H9 (cell line): ENCODE measurements at regions not wholly inside any gene's neighbourhood (a gene's known extent, or its start where the extent isn't known, plus 50 kb on each side); places are given as distances from the start of the nearest gene placed in this dataset.

ENCODE experiments used
- DNase-seq: peaks from one replicate; pipeline ENCODE4 v3.0.0-alpha.2; 2017
- H2AFZ ChIP-seq: one replicate; pipeline ENCODE4 v1.6.1; 2013; ENCODE audit warnings: mild to moderate bottlenecking, low read length, control low read depth, moderate library complexity
- H2AK5ac ChIP-seq: 2 replicates; pipeline ENCODE4 v1.6.1; 2013; ENCODE audit warnings: low read length, control low read depth, mixed read lengths; ENCODE audit not compliant: insufficient read length
- H2BK120ac ChIP-seq: one replicate; pipeline ENCODE4 v1.6.1; 2013; ENCODE audit warnings: low read depth, mild to moderate bottlenecking, low read length, control low read depth, inconsistent platforms; ENCODE audit not compliant: poor library complexity, severe bottlenecking
- H2BK12ac ChIP-seq: 2 replicates; pipeline ENCODE4 v1.6.1; 2013; ENCODE audit warnings: low read length, control low read depth, mixed read lengths, low read depth; ENCODE audit not compliant: insufficient read length
- H2BK15ac ChIP-seq: 2 replicates; pipeline ENCODE4 v1.6.1; 2013; ENCODE audit warnings: low read depth, low read length, control low read depth
- H2BK20ac ChIP-seq: one replicate; pipeline ENCODE4 v1.6.1; 2013; ENCODE audit warnings: low read depth, mild to moderate bottlenecking, low read length, control low read depth, inconsistent platforms; ENCODE audit not compliant: poor library complexity, severe bottlenecking
- H2BK5ac ChIP-seq: 2 replicates; pipeline ENCODE4 v1.6.1; 2013; ENCODE audit warnings: low read length, control low read depth, mixed read lengths; ENCODE audit not compliant: insufficient read length
- H3K14ac ChIP-seq: 2 replicates; pipeline ENCODE4 v1.6.1; 2013; ENCODE audit warnings: low read length, control low read depth; ENCODE audit not compliant: insufficient read depth
- H3K18ac ChIP-seq: 2 replicates; pipeline ENCODE4 v1.6.1; 2013; ENCODE audit warnings: low read depth, mild to moderate bottlenecking, mixed read lengths, low read length, control low read depth; ENCODE audit not compliant: insufficient read length
- H3K23ac ChIP-seq: 2 replicates; pipeline ENCODE4 v1.6.1; 2013; ENCODE audit warnings: low read length, control low read depth, mixed read lengths, low read depth; ENCODE audit not compliant: insufficient read length
- H3K23me2 ChIP-seq: 2 replicates; pipeline ENCODE4 v1.6.1; 2013; ENCODE audit warnings: low read depth, mild to moderate bottlenecking, mixed read lengths, low read length, control low read depth; ENCODE audit not compliant: insufficient read length, poor library complexity, severe bottlenecking
- H3K27ac ChIP-seq: 2 replicates; pipeline ENCODE4 v1.5.1; 2013; ENCODE audit warnings: low read length, control low read depth, mixed read lengths, low read depth; ENCODE audit not compliant: insufficient read length
- H3K27me3 ChIP-seq: 2 replicates; pipeline ENCODE4 v1.6.1; 2013; ENCODE audit warnings: low read length, control low read depth, inconsistent platforms; ENCODE audit not compliant: insufficient read depth
- H3K4ac ChIP-seq: 2 replicates; pipeline ENCODE4 v1.6.1; 2013; ENCODE audit warnings: low read depth, mild to moderate bottlenecking, control low read depth, inconsistent platforms, low read length, moderate library complexity
- H3K4me1 ChIP-seq: 2 replicates; pipeline ENCODE4 v1.6.1; 2013; ENCODE audit warnings: low read length, control low read depth, inconsistent platforms; ENCODE audit not compliant: insufficient read depth
- H3K4me2 ChIP-seq: 2 replicates; pipeline ENCODE4 v1.6.1; 2013; ENCODE audit warnings: low read length, control low read depth, mixed read lengths; ENCODE audit not compliant: insufficient read length, insufficient read depth
- H3K56ac ChIP-seq: 2 replicates; pipeline ENCODE4 v1.6.1; 2013; ENCODE audit warnings: low read depth, mild to moderate bottlenecking, mixed read lengths, low read length, control low read depth; ENCODE audit not compliant: insufficient read length
- H3K79me1 ChIP-seq: 2 replicates; pipeline ENCODE4 v1.6.1; 2013; ENCODE audit warnings: low read depth, mild to moderate bottlenecking, moderate library complexity, low read length, control low read depth, inconsistent platforms; ENCODE audit not compliant: insufficient read depth, poor library complexity, severe bottlenecking
- H3K79me2 ChIP-seq: 2 replicates; pipeline ENCODE4 v1.6.1; 2013; ENCODE audit warnings: low read length, control low read depth, inconsistent platforms; ENCODE audit not compliant: insufficient read depth
- H3K9ac ChIP-seq: 2 replicates; pipeline ENCODE4 v1.6.1; 2013; ENCODE audit warnings: low read length, control low read depth, mixed read lengths; ENCODE audit not compliant: insufficient read length; ENCODE audit errors: extremely low read depth
- H3K9me3 ChIP-seq: one replicate; pipeline ENCODE4 v1.6.1; 2013; ENCODE audit warnings: low read depth, low read length, inconsistent platforms; ENCODE audit not compliant: control insufficient read depth
- H3T11ph ChIP-seq: one replicate; pipeline ENCODE4 v1.6.1; 2013; ENCODE audit warnings: mild to moderate bottlenecking, low read length, control low read depth, inconsistent platforms
- H4K20me1 ChIP-seq: one replicate; pipeline ENCODE4 v1.6.1; 2013; ENCODE audit not compliant: control insufficient read depth, insufficient read length, insufficient read depth
- H4K5ac ChIP-seq: 2 replicates; pipeline ENCODE4 v1.6.1; 2013; ENCODE audit warnings: low read depth, mild to moderate bottlenecking, mixed read lengths, low read length, control low read depth; ENCODE audit not compliant: insufficient read length
- H4K8ac ChIP-seq: replicated peaks from 2 replicates; pipeline ENCODE4 v1.6.1; 2013; ENCODE audit warnings: low read length, control low read depth, mixed read lengths, low read depth; ENCODE audit not compliant: insufficient read length
- H4K91ac ChIP-seq: 2 replicates; pipeline ENCODE4 v1.6.1; 2013; ENCODE audit warnings: low read depth, mild to moderate bottlenecking, moderate library complexity, mixed read lengths, low read length, control low read depth; ENCODE audit not compliant: insufficient read length
- H3K27ac Mint-ChIP-seq, 3 experiments: 2 replicates in 2 of 3; 3 replicates in 1 of 3; pipeline ENCODE4 v1.8.0; 2020 to 2021; ENCODE audit warnings: mixed read lengths in 3 of 3, mild to moderate bottlenecking in 1 of 3, moderate library complexity in 1 of 3
- H3K27me3 Mint-ChIP-seq: 2 replicates; pipeline ENCODE4 v1.8.0; 2021; ENCODE audit warnings: low read depth, mild to moderate bottlenecking, moderate library complexity, mixed read lengths
- H3K36me3 Mint-ChIP-seq, 3 experiments: 2 replicates in 2 of 3; 3 replicates in 1 of 3; pipeline ENCODE4 v1.8.0; 2020 to 2021; ENCODE audit warnings: low read depth in 3 of 3, mixed read lengths in 3 of 3; ENCODE audit not compliant: insufficient read depth in 1 of 3
- H3K4me1 Mint-ChIP-seq, 2 experiments: 2 replicates each; pipeline ENCODE4 v1.8.0; 2020; ENCODE audit warnings: mixed read lengths in 2 of 2
- H3K4me3 Mint-ChIP-seq, 2 experiments: 2 replicates in 1 of 2; 3 replicates in 1 of 2; pipeline ENCODE4 v1.8.0; 2020 to 2021; ENCODE audit warnings: mild to moderate bottlenecking in 2 of 2, mixed read lengths in 2 of 2, moderate library complexity in 1 of 2
- H3K9me3 Mint-ChIP-seq, 2 experiments: 2 replicates in 1 of 2; 3 replicates in 1 of 2; pipeline ENCODE4 v1.8.0; 2020; ENCODE audit warnings: mild to moderate bottlenecking in 2 of 2, mixed read lengths in 2 of 2, moderate library complexity in 1 of 2
- CTCF ChIP-seq: fragments of 200-600 bp; sonication (generic); conservative IDR thresholded peaks from 3 replicates; pipeline ENCODE4 v1.8.0; 2021; ENCODE audit warnings: antibody characterized with exemption, mild to moderate bottlenecking
- WGBS: extraction: QIAGEN DNeasy Blood & Tissue Kit; methylation state at CpG from one replicate; pipeline ENCODE4 v1.1.7; 2013; ENCODE audit warnings: missing lambda C conversion rate, low lambda C conversion rate, mixed read lengths; ENCODE audit not compliant: insufficient read length; ENCODE audit errors: extremely low coverage; 5-methylcytosine and 5-hydroxymethylcytosine counted together

- Histone ChIP-seq H3K27ac (no peak overlapping the region), H4K5ac (no peak overlapping the region), H3K4me2 (no peak overlapping the region), H3K23me2 (no peaks in the 10 kb centered on the region), H2AFZ (no peak overlapping the region), H3K9me3 (no peaks in the 10 kb centered on the region), H3K4ac (no peak overlapping the region), H4K20me1 (no peaks in the 10 kb centered on the region), H3K56ac (no peak overlapping the region), H3T11ph (no peak overlapping the region), H3K79me2 (no peaks in the 10 kb centered on the region), H4K8ac (no peak overlapping the region), H2BK12ac (no peak overlapping the region), H2BK5ac (no peak overlapping the region), H3K27me3 (no peaks in the 10 kb centered on the region), H3K18ac (no peak overlapping the region), H2BK120ac (no peak overlapping the region), H2BK20ac (no peak overlapping the region), H3K4me1 (no peaks in the 10 kb centered on the region), H3K79me1 (no peaks in the 10 kb centered on the region), H4K91ac (no peak overlapping the region), H3K23ac (no peak overlapping the region), H2BK15ac (no peak overlapping the region), H3K14ac (no peak overlapping the region), H2AK5ac (no peak overlapping the region), H3K9ac (no peak overlapping the region)
- no peak for DNase-seq
- H3K4me3 Mint-ChIP-seq, result no peak overlapping the region
- H3K9me3 Mint-ChIP-seq, result no peaks in the 10 kb centered on the region
- H3K36me3 Mint-ChIP-seq, result no peaks in the 10 kb centered on the region
- H3K27me3 Mint-ChIP-seq, result no peaks in the 10 kb centered on the region; the same call in 1 of the 2 replicates
- no peak for TF ChIP-seq CTCF
- WGBS, result no CpG with 5 or more reads among the region's 23 CpGs
- no peaks in the 10 kb centered on the region for H3K4me1 Mint-ChIP-seq
- no peak overlapping the region for H3K27ac Mint-ChIP-seq
These were observed 303.8 kb upstream of the IRX4 start for GRCh38 chr5:2186472-2187015.
